Inferior parietal cortex (tissue), 1 donor: ENCODE measurements at regions not wholly inside any gene's neighbourhood (a gene's known extent, or its start where the extent isn't known, plus 50 kb on each side); places are given as distances from the start of the nearest gene placed in this dataset.
"Not testable (repeated sequence)": the region's sequence is repeated elsewhere in the genome, so short reads cannot be mapped to it uniquely, and the experiment has no call there.

Source experiments
- DNase-seq: peaks from one replicate; pipeline ENCODE4 v3.0.0-alpha.2; 2016; ENCODE audit errors: extremely low spot score

GRCh38 chr12:97005174-97005573, 98.1 kb downstream of the NEDD1 start:
- no peak for DNase-seq

- no peak for DNase-seq
Measured at GRCh38 chr12:97005646-97006045, 98.6 kb downstream of the NEDD1 start.

GRCh38 chr12:97006585-97006984, 99.5 kb downstream of the NEDD1 start:
- DNase-seq = no peak

GRCh38 chr12:97016163-97016562, 109.1 kb downstream of the NEDD1 start:
- DNase-seq = no peak

GRCh38 chr12:97017213-97017612, 110.2 kb downstream of the NEDD1 start:
- DNase-seq = no peak

GRCh38 chr12:97022536-97023230, 115.6 kb downstream of the NEDD1 start:
- DNase-seq = no peak

GRCh38 chr12:97024393-97024792, 117.3 kb downstream of the NEDD1 start:
- no peak for DNase-seq

GRCh38 chr12:97026901-97027300, 119.8 kb downstream of the NEDD1 start:
- no peak for DNase-seq

GRCh38 chr12:97027482-97027881, 120.4 kb downstream of the NEDD1 start:
- no peak for DNase-seq

- DNase-seq = no peak
Measured at GRCh38 chr12:97038131-97038530, 131.1 kb downstream of the NEDD1 start.

- DNase-seq = no peak
Measured at GRCh38 chr12:97038834-97039233, 131.8 kb downstream of the NEDD1 start.

GRCh38 chr12:97046901-97047300, 139.8 kb downstream of the NEDD1 start:
- DNase-seq = peak; percentile 50

GRCh38 chr12:97047361-97047760, 140.3 kb downstream of the NEDD1 start:
- DNase-seq = peak; percentile 18

GRCh38 chr12:97048421-97049035, 141.5 kb downstream of the NEDD1 start:
- no peak for DNase-seq

GRCh38 chr12:97050509-97050908, 143.5 kb downstream of the NEDD1 start:
- DNase-seq = no peak

- DNase-seq = no peak
Measured at GRCh38 chr12:97051341-97051740, 144.3 kb downstream of the NEDD1 start.

- DNase-seq = no peak
Measured at GRCh38 chr12:97061171-97061570, 154.1 kb downstream of the NEDD1 start.

GRCh38 chr12:97063292-97063935, 156.4 kb downstream of the NEDD1 start:
- DNase-seq = no peak

- DNase-seq = no peak
Measured at GRCh38 chr12:97075161-97075933, 168.3 kb downstream of the NEDD1 start.

GRCh38 chr12:97075934-97076630, 169.0 kb downstream of the NEDD1 start:
- DNase-seq = no peak

GRCh38 chr12:97076912-97077311, 169.9 kb downstream of the NEDD1 start:
- DNase-seq = not testable (repeated sequence)

- DNase-seq = no peak
Measured at GRCh38 chr12:97082029-97082428, 175.0 kb downstream of the NEDD1 start.
